AG08395 (cell line): ENCODE measurements at regions not wholly inside any gene's neighbourhood (a gene's known extent, or its start where the extent isn't known, plus 50 kb on each side); places are given as distances from the start of the nearest gene placed in this dataset.

ENCODE experiments used
- DNase-seq: peaks from one replicate; pipeline ENCODE4 v3.0.0; 2012; ENCODE audit warnings: mixed read lengths, low spot score

DNA sequence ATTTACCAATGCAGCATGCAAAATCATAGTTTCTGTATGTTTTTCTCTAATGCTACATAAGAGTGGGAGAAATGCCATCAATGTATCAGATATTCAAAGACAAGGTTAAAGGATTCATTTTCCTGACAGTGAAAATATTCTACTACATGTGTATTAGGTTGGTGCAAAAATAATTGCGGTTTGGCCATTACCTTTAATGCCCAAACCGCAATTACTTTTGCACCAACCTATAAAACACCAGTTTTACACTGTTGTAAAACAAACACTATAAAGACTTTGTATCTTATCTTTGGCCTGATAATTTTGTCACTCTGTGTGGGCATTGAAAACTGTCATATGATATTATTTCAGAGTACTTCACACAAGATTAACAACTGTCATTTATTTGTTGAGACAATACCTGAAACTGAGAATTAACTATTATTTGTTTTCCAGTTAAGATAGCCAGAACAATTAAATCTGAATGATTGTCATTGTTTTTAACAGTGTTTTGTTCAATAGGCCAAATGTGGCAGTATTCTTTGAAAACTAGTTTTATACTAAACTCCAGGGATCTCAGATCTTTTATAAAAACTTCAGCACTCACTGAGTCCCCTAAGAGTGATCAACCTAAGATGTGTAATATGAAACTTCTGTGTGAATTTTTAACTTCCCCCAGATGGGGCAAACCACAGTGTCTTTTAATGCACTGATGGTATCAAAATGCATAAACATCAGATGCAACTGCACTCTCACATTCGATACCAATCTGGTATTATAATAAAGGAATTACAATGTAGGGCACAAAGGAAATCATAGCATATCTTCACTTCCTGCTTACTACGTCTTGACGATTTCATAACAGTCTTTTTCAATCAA is 53.8 kb upstream of the FBN2 start:
- no peak for DNase-seq

DNA sequence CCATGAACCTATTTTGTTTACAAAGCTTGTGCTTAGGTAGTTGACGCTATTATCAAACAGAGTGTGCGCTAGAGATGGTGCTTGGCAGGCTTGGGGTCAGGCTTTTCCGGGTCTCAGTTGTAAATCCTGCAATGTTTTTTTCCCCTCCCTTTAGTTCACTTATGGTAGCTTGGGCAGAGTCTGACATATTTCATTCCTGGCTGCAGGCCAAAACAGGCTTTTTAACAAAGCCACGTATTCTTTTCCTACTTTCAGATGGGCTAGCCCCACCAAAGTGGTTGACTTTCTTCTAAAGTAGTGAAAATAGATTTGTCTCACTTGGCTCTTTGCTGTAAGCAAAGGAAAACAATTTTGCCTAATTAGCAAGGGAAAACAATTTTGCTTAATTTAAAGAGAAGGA is 58.0 kb upstream of the FBN2 start:
- DNase-seq = no peak

DNA sequence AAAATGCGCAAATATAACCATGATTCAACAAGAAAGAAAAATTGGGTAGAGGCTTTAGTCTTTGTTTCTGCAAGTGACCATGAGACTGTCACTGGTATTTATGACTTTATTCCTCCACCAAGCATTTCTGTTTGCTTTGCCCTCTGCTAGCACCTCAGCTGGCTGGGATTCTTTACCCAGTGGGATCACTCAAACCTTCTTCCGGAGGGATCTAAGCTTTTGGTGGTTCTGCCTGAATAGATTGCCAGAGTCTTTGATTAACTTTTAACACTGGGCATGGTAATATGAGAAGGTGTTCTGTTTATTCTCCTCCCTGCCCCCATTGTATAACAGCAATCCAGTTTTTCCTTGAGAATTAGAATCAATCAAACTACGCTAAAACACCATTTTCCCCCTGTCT is 59.1 kb upstream of the FBN2 start:
- no peak for DNase-seq

DNA sequence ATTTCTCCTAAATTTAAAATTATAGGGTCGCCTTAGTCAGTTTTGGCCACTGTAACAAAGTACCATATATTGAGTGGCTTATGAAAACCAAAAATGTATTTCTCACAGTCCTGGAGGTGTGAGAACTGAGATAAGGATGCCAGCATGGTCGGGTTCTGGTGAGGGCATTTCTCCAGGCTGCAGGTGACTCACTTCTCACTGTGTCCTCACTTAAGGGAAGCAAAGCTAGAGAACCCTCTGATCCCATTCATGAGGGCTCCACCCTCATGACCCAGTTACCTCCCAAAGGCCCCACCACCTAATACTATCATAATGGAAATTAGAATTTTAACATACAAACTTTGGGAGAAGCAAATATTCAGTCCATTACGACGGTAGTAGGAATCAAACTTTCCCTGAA is 75.1 kb upstream of the FBN2 start:
- no peak for DNase-seq

DNA sequence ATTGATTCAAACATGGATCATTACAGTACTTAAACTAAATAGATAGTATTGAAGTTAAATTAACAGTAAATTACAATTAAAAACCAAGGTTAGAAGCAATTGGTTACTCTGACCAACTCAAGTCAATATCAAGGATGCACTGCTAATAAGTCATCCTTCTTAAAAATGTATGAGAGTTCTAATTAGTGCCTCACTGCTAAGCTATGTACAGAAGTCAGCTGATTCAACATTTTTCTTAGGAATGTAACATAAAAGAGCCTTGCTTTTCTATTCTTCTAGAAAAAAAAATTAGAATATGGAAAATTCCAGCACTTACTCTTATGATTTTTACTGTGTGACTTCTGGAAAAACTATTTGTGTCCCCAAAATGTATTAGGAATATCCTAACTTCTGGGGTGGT is 75.7 kb upstream of the FBN2 start:
- DNase-seq = no peak

DNA sequence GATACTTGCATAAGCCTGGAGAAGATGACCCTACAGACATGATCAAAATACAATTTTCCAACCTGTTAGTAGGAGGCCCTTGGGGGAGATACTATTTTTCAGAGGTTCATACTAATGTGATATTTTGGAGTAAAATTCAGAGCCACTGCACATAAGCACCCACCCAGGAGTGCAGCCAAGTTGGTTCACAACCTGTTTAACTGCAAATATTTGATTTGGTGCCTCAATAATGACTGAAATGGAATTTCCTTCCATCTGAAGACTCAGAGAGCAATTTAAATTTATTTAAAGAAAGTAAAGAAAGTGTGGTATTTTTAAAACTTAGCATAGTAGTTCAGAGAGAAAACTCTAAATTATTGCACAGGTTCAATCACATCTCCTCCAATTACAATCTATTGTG is 77.5 kb upstream of the FBN2 start:
- DNase-seq = no peak

DNA sequence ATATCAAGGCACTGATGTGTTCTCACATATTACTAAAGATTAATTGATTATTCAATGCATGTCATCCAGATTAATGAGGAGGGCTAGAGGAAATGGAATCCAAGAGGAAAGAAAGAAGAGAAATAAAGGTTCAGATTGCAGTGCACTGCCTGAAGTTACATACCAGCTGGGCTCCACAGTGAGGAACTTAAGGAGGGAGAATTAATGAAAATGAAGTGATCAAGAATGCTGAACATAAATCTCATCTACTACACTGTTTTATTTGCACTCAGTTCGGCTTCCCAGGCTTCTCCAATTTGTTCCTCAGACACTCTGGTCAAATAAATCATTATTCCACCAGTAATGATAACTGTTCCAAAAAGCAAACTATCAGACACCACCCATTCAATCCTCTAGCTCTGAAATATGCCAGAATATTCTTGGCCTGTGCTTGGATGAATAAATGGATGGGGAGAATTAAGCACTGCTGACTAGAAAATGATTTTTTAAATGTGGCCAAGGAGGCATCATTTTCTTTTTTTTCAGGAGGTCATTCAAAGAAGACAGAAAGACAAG is 88.6 kb upstream of the FBN2 start:
- DNase-seq = no peak

DNA sequence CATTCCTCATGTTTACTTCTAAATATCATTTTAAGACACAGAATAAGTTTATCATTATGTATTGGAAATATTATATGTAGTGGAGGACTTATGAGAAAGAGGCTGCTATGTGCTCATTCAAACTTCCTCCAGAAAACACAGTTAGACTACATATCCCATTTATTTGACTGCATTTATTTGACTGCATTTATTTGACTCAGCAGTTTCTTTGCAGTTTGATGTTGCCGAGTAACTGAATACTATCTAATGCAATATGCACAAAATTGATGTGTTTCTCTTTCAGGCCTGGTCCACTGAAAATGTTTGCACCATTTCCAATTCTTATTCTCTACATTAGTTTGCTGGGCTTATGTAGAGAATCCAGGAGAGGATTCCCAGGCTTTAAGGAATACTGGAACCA is 89.9 kb upstream of the FBN2 start:
- no peak for DNase-seq

DNA sequence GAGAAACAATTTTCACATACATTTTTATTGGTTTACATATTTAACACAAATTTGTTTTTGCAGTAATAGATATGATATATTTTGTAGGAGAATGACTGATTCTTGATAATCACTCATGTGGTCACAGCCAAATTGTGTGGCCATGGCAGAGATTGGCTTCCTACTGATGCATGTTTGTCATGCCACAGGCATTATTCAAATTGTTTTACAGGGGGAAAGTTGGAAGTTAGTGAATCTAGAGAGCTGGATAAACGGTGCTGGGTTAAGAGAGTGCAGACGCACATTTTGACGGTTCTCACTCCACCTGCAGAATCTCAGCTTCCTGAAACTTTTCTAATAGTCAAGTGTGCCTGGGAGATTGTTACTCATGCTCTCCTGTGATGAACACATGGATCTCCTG is 91.1 kb upstream of the FBN2 start:
- DNase-seq = no peak

DNA sequence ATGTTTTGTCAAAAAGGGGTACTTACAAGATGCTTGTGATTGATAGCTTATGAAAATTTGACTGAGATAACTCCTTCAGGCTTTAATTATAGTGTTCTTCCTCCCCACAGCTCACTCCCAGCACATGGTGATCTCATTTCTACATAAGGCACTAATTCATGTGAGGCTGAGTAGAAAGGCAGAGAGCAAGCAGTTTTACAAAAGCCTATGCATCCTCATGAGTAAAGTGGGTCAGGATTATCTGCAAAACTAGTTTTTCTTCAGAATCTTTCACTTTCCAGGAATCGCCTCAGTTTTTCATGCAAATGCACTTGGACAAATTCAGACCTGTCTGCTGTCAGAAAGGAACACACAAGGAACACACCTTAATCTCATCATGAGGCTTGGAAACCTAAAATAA is 92.1 kb upstream of the FBN2 start:
- no peak for DNase-seq

DNA sequence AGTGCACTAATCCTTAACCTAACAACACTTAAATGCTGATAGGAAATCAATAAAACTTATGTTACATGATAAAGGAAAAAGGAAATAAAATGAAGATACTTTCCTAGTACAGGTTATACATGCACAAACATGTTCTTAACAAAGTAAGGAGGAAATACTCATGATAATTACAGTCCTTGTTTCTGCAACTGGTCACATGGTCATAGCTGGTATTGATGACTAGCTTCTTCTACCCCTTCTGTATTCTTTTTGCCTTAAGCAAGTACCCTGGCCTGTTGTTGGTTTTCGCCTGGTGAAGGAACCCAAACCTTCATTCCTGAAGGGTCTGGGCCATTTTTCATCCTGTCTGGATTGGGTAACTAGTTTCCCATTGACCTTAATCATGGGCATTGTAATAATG is 93.7 kb upstream of the FBN2 start:
- no peak for DNase-seq

DNA sequence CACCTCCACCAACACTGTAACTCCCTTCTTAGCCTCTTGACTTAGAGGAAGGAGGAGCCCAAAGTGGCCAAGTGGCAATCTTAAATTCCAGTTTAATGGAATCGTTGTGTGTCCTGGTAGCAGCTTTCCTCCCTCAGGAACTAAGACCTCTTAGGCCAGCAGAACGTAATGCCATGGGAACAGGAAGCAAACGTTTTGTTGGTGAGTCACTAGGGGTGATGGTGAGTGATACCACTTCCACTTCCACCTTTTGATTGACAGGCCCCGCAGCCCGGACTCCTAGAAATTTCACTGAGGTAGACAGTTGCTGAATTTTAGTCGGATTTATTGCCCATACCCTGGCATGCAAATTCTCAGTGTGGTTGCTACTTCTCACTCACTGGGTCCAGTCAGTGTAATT is 94.2 kb upstream of the FBN2 start:
- no peak for DNase-seq

DNA sequence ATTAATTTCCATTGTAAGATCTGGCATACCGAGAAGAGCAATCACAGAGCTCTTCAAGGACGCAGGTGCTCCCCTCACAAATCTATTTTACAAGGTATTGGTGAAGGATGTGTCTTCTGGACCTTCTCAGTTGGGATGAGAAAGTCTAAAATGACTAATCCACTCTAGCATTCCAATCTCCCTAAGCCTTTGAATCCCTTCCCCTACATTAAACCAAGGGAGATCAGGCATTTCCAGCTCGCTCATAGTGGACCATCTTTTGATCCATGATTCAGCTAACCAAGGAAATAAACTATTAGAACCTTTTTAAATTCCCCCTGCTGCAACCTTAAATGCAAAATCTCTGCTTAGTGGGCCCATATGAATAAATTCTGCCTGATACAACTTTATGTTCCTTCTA is 95.9 kb upstream of the FBN2 start:
- no peak for DNase-seq

DNA sequence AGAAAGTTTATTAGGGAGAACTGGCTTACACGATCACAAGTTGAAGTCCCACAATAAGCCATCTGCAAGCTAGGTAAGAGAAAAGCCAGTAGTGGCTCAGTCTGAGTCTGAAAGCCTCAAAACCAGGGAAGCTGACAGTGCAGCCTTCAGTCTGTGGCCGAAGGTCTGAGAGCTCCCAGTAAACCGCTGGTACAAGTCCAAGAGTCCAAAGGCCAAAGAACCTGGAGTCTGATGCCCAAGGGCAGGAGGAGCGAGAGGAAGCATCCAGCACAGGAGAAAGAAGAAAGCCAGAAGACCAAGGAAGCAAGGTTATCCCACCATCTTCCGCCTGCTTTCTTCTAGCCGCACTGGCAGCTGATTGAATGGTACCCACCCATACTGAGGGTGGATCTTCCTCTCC is 97.3 kb upstream of the FBN2 start:
- no peak for DNase-seq

DNA sequence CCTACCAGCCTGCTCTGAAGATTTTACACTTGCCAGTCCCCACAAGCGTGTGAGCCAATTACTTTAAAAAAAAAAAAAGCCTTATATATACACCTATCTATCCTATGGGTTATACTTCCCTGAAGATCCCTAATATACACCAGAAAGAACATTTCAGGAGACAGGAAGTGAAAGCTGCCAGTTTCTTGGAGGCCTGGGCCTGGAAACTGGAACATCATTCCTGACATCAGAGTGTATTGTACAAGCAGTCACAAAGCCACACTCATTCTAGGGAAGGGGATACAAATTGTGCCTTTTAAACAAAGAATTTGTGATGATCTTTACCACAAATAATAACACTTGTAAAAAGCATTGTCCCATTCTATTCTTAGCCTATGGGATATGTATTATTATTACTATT is 98.3 kb upstream of the FBN2 start:
- no peak for DNase-seq

DNA sequence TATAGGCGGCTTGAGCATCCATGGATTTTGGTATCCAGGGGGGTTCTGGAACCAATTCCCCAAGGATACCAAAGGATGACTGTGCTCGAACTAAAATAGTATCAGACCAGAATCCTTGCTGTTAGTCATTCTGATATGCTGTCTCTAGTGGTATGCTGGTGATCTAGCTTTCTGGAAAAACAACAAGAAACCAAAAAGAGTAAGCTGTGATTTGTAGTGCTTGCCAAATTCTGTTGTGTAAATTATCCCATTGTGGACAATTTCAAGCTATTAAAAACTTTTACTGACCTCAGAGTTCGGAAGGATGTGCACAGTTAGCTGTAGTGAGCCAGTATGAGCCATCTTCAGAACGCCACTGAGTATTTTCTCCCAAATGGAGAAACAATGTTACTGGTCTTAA is 99.0 kb upstream of the FBN2 start:
- no peak for DNase-seq

DNA sequence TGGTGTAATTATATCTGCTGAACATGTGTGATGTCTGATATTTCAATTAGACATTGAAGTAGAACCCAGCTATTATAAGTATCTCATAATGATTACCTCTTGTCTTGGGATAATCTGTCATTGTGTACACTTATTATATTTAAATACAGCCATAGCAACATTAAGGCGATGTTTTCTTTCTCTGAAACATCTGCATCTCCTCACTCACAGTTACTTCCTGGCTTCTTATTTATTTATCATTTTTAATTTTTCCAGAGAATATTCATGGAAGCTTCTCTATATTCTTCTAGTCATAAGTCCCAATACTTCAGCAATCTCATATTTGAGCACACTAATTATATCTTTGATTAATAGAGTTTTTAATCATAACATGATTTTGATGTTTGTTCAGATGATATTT is 103.8 kb upstream of the FBN2 start:
- DNase-seq = no peak

DNA sequence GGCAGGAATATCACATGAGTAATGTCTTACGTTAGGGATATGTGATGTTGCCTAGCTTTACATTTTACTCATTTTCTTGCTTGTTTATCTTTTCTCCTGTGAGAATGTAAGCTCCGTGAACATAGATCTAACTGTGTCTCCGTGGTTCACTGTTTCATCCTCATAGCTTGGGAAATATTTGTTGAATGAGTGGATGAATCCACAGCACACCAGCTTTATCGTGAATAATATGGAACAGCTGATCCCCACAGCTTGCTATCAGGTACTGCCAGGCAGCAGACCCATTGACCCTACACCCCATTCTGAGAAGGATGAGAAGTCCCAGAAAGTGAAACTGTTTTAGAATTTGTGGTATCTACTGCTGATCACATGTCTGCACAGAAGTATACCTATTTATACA is 106.8 kb upstream of the FBN2 start:
- DNase-seq = no peak

DNA sequence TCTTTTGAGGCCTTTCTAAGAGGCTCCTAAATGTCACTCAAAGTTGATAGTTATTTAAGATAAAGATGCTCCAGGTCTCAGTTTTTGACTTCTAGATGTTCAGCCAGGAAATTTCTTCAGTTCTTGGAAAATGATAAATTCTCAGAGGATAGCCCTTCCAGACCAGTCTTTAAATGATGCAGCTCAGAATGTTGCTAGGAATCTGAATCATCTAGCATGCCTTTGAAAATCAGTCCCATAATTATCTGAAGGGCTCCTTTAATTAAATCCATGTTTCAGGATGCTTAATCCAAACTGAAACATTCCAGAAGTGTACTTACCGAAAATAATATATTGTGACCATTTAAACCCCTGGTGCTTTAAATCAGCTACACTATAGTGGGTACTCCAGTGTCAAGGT is 107.5 kb upstream of the FBN2 start:
- DNase-seq = no peak

DNA sequence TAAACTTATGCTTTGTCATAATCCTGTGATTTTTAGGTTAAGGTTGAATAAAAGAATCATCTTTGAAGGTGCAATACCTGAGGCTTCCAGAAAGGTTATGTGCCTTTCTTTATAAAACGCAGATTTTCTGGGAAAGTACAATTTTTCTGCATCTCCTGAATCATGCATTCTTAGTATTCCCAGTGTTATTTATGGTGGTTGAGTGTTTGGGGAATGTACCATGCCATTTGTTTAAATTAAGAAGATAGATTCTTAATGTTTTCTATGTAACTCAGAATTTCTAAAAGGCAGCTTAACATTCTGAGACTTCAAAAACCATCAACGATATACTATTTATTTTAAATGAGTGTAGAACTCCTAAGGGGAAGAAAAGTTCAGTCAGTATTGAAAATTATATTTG is 108.1 kb upstream of the FBN2 start:
- DNase-seq = no peak

DNA sequence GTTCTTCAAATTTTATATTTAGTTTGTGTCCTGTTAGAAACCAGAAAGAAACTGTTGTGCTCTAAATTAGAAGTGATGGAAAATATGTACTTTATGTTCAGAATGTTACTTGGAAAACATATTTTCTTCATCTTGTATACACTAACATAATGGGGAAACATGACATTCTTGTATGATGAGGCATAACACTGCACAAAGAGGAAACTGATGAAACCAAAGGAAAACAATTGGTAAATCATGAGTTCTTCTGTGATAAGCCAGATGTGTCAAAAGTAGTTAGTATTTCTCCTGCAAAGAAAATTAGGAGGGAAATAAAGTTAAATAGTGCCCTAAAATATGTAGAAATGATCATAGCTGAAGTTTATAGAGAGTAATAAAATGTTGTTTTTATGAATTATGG is 111.1 kb upstream of the FBN2 start:
- no peak for DNase-seq

DNA sequence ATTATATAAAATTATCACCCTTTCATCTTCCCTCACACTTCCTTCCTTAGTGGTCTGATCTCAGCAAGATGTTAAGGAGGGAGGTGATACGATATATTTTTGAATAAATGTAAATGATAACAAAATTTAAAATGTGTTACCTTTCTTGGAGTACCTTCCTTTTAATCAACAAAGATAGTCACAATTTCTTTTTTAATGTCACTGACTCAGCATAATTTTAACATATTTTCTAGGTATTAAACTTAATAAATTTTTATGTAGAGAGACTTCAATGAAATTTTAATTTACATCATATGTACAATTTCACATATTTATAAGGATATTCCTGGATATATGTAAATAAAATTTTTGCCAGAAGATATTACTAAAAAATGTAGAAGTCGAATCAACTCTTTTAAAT is 125.0 kb upstream of the FBN2 start:
- no peak for DNase-seq

DNA sequence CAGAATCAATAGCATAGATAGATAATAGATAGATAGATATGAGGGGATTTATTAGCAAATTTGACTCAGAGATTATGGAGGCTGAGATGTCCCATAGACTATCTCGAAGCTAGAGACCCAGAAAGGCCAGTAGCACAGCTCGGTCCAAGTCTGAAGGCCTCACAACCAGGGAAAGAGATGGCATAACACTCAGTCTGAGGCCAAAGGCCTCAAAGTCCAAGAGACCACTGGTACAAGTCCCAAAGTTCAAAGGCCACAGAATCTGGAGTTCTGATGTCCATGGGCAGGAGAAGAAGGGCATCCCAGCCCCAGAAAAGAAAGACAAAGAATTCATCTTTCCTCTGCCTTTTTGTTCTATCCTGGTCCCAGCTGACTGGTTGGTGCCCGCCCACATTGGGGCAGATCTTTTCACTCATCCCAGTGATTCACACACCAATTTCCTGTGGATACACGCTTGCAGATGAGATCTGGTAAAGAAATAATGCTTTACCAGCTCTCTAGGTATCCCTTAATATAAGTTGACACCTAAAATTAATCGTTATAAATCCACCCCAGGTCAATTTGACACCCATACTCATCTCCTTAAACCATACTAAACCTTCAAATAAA is 127.8 kb upstream of the FBN2 start:
- no peak for DNase-seq

DNA sequence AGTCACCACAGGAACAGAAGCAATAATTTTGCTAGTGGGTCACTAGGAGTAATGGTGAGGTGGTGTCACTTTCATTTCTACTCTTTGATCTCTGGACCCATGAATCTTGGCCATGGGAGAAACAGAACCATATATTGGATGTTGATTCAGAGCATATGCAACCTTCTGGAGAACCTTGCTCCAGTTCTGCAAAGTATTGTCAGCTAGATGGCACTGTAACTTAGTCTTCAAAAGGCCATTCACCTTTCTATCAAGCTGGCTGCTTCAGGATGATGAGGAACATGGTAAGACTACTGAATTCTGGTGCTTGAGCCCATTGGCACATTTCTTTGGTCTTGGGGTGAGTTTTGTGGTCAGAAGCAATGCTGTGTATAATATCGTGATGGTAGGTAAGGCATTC is 129.1 kb upstream of the FBN2 start:
- DNase-seq = no peak
